OCI-LY3 (cell line): ENCODE measurements at regions not wholly inside any gene's neighbourhood (a gene's known extent, or its start where the extent isn't known, plus 50 kb on each side); places are given as distances from the start of the nearest gene placed in this dataset.

Experiments
- H2AFZ ChIP-seq: fragments of 200-600, 300-600 bp; shearing (Covaris generic); 2 replicates; pipeline ENCODE4 v1.6.0; 2014; ENCODE audit warnings: antibody characterized with exemption, low read depth, low read length
- H3K27ac ChIP-seq: fragments of 200-600, 300-600 bp; sonication (generic); 2 replicates; pipeline ENCODE4 v1.5.1; 2014; ENCODE audit warnings: mild to moderate bottlenecking, low read length, moderate library complexity, mixed read lengths
- H3K27me3 ChIP-seq: fragments of 200-600, 300-600 bp; sonication (generic); 2 replicates; pipeline ENCODE4 v1.6.1; 2014; ENCODE audit warnings: low read depth, low read length, mixed read lengths
- H3K36me3 ChIP-seq: fragments of 200-600, 300-600 bp; sonication (generic); replicated peaks from 2 replicates; pipeline ENCODE3; 2014; ENCODE audit warnings: low read depth, low read length, mixed read lengths
- H3K4me1 ChIP-seq: fragments of 300-600, 200-600 bp; sonication (generic); 2 replicates; pipeline ENCODE4 v1.6.1; 2014; ENCODE audit warnings: low read length, mixed read lengths
- H3K4me2 ChIP-seq: fragments of 200-600, 300-600 bp; sonication (generic); 2 replicates; pipeline ENCODE4 v1.6.1; 2014; ENCODE audit warnings: low read length, mixed read lengths
- H3K4me3 ChIP-seq: fragments of 300-600, 200-600 bp; sonication (generic); 2 replicates; pipeline ENCODE4 v1.5.1; 2014; ENCODE audit warnings: antibody characterized with exemption, mild to moderate bottlenecking, low read length, moderate library complexity
- H3K79me2 ChIP-seq: fragments of 300-600, 200-600 bp; shearing (Covaris generic); 2 replicates; pipeline ENCODE4 v1.6.1; 2014; ENCODE audit warnings: mild to moderate bottlenecking, low read length, mixed read lengths
- H3K9ac ChIP-seq: fragments of 300-600, 200-600 bp; shearing (Covaris generic); 2 replicates; pipeline ENCODE4 v1.6.0; 2014; ENCODE audit warnings: mild to moderate bottlenecking, low read length, moderate library complexity
- H3K9me3 ChIP-seq: fragments of 200-600, 300-600 bp; shearing (Covaris generic); 2 replicates; pipeline ENCODE4 v1.6.1; 2014; ENCODE audit warnings: low read length, mixed read lengths; ENCODE audit not compliant: insufficient read depth
- H4K20me1 ChIP-seq: fragments of 200-600, 300-600 bp; sonication (generic); 2 replicates; pipeline ENCODE4 v1.6.1; 2016; ENCODE audit warnings: low read length, mixed read lengths; ENCODE audit not compliant: insufficient read depth
- CTCF ChIP-seq: fragments of 200-600, 300-600 bp; sonication (generic); IDR thresholded peaks from 2 replicates; pipeline ENCODE4 v1.5.1; 2014; ENCODE audit warnings: antibody characterized with exemption, low read length, low read depth
- EZH2phosphoT487 ChIP-seq: fragments of 200-600 bp; shearing (Covaris generic); IDR thresholded peaks from 2 replicates; pipeline ENCODE4 v1.6.1; 2018; ENCODE audit warnings: antibody characterized with exemption, mixed run types, low read depth

DNA sequence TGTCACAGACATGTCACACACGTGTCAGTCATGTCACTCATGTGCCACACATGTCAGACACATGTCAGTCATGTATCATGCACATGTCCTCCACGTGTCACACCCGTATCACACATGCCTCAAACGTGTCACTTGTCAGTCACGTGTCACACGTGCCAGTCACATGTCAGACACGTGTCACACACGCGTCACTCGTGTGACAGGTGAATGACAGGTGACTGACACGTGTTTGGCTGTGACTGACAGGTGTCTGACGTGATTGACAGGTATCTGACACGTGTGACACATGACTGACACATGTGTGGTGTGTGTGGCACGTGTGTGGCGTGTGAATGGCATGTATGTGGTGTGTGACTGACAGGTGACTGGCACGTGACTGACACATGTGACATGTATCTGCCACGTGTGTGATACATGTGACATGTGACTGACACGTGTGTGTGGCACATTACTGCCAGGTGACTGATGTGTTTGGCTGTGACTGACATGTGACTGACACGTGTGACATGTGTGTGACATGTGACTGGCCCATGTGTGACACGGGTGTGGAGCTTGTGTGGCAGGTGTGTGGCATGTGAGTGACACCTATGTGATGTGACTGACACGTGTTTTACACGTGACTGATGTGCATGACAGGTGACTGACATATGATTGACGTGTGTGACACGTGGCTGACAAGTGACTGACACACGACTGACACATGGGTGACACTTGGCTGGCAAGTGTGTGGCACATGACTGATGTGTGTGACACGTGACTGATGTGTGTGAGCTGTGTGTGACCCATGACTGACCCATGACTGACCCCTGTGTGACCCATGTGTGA lies 90.7 kb upstream of the GPC3 start:
- Histone ChIP-seq H3K4me3 (no peak overlapping the region), H3K4me1 (no peaks in the 10 kb centered on the region), H3K27ac (no peak overlapping the region), H2AFZ (no peak overlapping the region), H3K4me2 (no peak overlapping the region), H3K79me2 (no peaks in the 10 kb centered on the region), H3K36me3 (no peaks in the 10 kb centered on the region), H4K20me1 (no peaks in the 10 kb centered on the region), H3K9me3 (no peaks in the 10 kb centered on the region), H3K27me3 (no peaks in the 10 kb centered on the region), H3K9ac (no peak overlapping the region)
- TF ChIP-seq EZH2phosphoT487: no peak
- TF ChIP-seq CTCF: no peak

- H3K4me2 ChIP-seq: no peak overlapping the region
- H3K4me3 ChIP-seq: no peak overlapping the region
- H3K36me3 ChIP-seq: no peaks in the 10 kb centered on the region
- H3K27ac ChIP-seq: no peak overlapping the region
- no peaks in the 10 kb centered on the region for H4K20me1 ChIP-seq
- no peak overlapping the region for H2AFZ ChIP-seq
- no peaks in the 10 kb centered on the region for H3K9me3 ChIP-seq
- no peaks in the 10 kb centered on the region for H3K79me2 ChIP-seq
- H3K9ac ChIP-seq: no peak overlapping the region
- no peaks in the 10 kb centered on the region for H3K27me3 ChIP-seq
- no peaks in the 10 kb centered on the region for H3K4me1 ChIP-seq
- TF ChIP-seq CTCF: no peak
Measured at GRCh38 chrX:134095366-134095765, 110.0 kb upstream of the GPC3 start.

- Histone ChIP-seq H3K79me2 (no peaks in the 10 kb centered on the region), H3K4me3 (no peak overlapping the region), H2AFZ (no peak overlapping the region), H3K27me3 (no peaks in the 10 kb centered on the region), H3K4me2 (no peak overlapping the region), H3K27ac (no peak overlapping the region), H3K9ac (no peak overlapping the region), H3K4me1 (no peaks in the 10 kb centered on the region), H3K36me3 (no peaks in the 10 kb centered on the region), H4K20me1 (no peaks in the 10 kb centered on the region), H3K9me3 (no peaks in the 10 kb centered on the region)
- TF ChIP-seq EZH2phosphoT487: no peak
- TF ChIP-seq CTCF: no peak
Measured at GRCh38 chrX:134101636-134102035, 116.2 kb upstream of the GPC3 start.

DNA sequence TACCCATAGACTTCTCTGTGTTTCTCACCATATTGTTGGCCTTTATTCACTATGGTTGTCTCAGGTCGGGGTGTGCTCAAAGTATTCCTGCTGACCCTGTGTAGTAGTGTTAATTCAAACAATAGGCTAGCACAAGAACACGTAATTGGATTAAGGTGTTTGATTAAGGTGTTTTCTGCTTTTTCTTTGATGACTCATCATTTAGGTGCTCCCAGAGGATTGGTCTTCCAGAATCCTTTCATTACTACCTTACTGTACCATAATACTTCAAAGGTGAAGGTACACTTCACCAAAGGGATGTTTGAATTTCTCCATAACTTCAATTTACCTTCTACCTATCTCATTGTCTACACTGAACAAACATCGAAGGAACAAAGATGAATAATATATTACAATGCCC lies 121.7 kb upstream of the CCDC160 start:
- Histone ChIP-seq H4K20me1 (no peaks in the 10 kb centered on the region), H2AFZ (no peak overlapping the region), H3K9ac (no peak overlapping the region), H3K4me2 (no peak overlapping the region), H3K36me3 (no peaks in the 10 kb centered on the region), H3K27ac (no peak overlapping the region), H3K79me2 (no peaks in the 10 kb centered on the region), H3K4me1 (no peaks in the 10 kb centered on the region), H3K9me3 (no peaks in the 10 kb centered on the region), H3K4me3 (no peak overlapping the region), H3K27me3 (no peaks in the 10 kb centered on the region)
- no peak for TF ChIP-seq EZH2phosphoT487
- no peak for TF ChIP-seq CTCF
